Right cardiac atrium (tissue), 5 donors: ENCODE measurements at regions not wholly inside any gene's neighbourhood (a gene's known extent, or its start where the extent isn't known, plus 50 kb on each side); places are given as distances from the start of the nearest gene placed in this dataset.

Experiments used
- ATAC-seq, 2 donors: fragments of 200-7000 bp; cut with Tn5 transposase; one replicate each; pipeline versions ENCODE4 v1.8.0 to v1.9.1; 2020; ENCODE audit warnings: moderate library complexity in 2 of 2, mild to moderate bottlenecking in 1 of 2
- DNase-seq, 3 donors: peaks; one replicate each; pipeline ENCODE4 v3.0.0-alpha.2; 2020
- H3K27ac ChIP-seq: one replicate; pipeline ENCODE4 v1.5.1; 2013; ENCODE audit warnings: mild to moderate bottlenecking, low read length, control low read depth, moderate library complexity
- H3K27me3 ChIP-seq: one replicate; pipeline ENCODE4 v1.6.1; 2013; ENCODE audit not compliant: control insufficient read depth, insufficient read depth
- H3K4me1 ChIP-seq: one replicate; pipeline ENCODE4 v1.6.1; 2013; ENCODE audit warnings: low read length; ENCODE audit not compliant: control insufficient read depth, insufficient read depth
- H3K4me3 ChIP-seq: one replicate; pipeline ENCODE4 v1.5.1; 2013; ENCODE audit warnings: low read length, control low read depth
- H3K9me3 ChIP-seq: one replicate; pipeline ENCODE4 v1.6.1; 2013; ENCODE audit warnings: low read length; ENCODE audit not compliant: control insufficient read depth
- WGBS: extraction: QIAGEN DNeasy Blood & Tissue Kit; methylation state at CpG from one replicate; pipeline ENCODE4 v1.1.7; 2013; 5-methylcytosine and 5-hydroxymethylcytosine counted together
- intact Hi-C, 4 donors: fragments of 100-400 bp; cut with DNase I; formaldehyde crosslinking; loops; one replicate each; pipeline versions ENCODE4 v1.11.0 to v1.14.0; 2022 to 2023
- donor health status: healthy with polysubstance abuse.
- donor health status: DM: no; HTN: yes; CAD: no.
- donor health status: DM: no; HTN: no; CAD: no.
- donor health status: DM: no; HTN: yes; CAD: no; lungs with severe emphysema.
- donor health status: DM: yes; HTN: yes; CAD: no.

- Histone ChIP-seq H3K27ac (no peak overlapping the region), H3K9me3 (no peaks in the 10 kb centered on the region), H3K4me1 (no peaks in the 10 kb centered on the region), H3K4me3 (no peak overlapping the region), H3K27me3 (no peaks in the 10 kb centered on the region)
- WGBS, result 14% methylated on average over 28 of the region's 28 CpGs
- DNase-seq (no peak), ATAC-seq (no peak)
- intact Hi-C loops, result no loop called here
Observed at GRCh38 chr10:100687143-100688003, 58.0 kb upstream of the PAX2 start.

DNA sequence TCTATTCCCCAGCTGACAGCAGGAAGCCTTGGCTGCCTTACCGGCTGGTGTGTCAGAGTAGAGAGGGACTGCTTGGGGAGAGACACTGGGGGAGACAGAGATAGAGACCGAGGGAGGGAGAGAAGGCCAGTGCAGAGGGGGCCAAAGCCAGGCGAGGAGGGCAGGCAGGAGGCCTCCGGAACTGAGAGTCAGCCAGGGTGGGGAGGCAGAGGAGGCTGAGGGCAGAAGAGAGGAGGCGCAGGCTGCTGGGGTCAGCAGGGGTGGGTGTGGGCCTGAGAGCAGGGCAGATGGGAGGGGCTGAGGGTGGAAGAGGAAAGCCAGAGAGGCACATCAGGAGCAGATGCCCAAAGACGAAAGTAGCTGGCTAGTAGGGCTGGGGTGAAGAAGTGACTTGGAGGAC is 57.2 kb upstream of the PAX2 start:
- Histone ChIP-seq H3K9me3 (no peaks in the 10 kb centered on the region), H3K27ac (no peak overlapping the region), H3K4me3 (no peak overlapping the region), H3K4me1 (no peaks in the 10 kb centered on the region), H3K27me3 (no peaks in the 10 kb centered on the region)
- intact Hi-C loops, result no loop called here
- ATAC-seq (no peak), DNase-seq (no peak)
- WGBS, result 12% methylated on average over 6 of the region's 6 CpGs

DNA sequence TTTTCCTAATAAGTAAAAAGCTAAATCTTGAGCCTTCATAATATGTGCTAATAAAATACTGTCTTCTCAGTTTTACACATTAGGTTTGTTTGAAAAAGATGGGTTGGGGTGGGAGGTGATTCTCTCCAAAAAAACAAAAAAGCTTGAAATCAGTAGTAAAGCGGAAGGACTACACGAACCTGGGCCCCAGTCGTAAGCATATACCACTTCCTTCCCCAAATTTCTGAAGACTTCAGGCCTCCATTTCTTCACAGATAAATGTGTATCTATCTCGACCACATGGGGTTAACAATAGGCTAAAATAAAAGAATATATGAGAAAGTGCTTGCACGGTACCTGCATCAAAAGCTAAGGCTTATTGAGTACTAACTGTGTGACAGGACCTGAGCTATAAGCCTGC is 51.6 kb upstream of the PAX2 start:
- no peak overlapping the region for H3K4me3 ChIP-seq
- intact Hi-C loops, result no loop called here
- ATAC-seq (no peak), DNase-seq (no peak)
- H3K27ac ChIP-seq, result no peak overlapping the region
- no peaks in the 10 kb centered on the region for H3K4me1 ChIP-seq
- no peaks in the 10 kb centered on the region for H3K27me3 ChIP-seq
- no peaks in the 10 kb centered on the region for H3K9me3 ChIP-seq
- WGBS, result 63% methylated on average over 5 of the region's 5 CpGs
